ENCODE measurements at regions not wholly inside any gene's neighbourhood (a gene's known extent, or its start where the extent isn't known, plus 50 kb on each side); places are given as distances from the start of the nearest gene placed in this dataset.

DNA sequence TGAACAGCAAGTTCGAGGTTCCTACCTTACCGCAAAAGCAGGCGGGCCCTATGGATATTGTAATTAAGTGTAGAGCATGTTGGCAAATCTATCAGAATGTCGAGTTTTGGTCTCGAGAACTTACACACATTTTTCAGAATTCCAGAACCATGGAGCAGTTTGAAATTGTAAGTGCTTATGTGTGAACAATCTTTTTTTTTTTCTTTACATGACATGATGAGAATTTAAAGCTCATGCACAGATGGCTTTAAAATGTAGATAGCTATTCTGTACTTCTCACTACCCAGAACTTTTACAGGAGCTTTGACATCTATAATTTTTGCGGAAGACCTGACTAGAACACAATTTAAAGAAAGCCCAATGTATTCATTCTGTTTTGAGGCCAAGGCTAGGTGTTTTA lies 117.8 kb upstream of the RSPO3 start:
- DNase-seq, result no peak
- intact Hi-C loops (cut with micrococcal nuclease), result no loop called here
- no peak for ATAC-seq

DNA sequence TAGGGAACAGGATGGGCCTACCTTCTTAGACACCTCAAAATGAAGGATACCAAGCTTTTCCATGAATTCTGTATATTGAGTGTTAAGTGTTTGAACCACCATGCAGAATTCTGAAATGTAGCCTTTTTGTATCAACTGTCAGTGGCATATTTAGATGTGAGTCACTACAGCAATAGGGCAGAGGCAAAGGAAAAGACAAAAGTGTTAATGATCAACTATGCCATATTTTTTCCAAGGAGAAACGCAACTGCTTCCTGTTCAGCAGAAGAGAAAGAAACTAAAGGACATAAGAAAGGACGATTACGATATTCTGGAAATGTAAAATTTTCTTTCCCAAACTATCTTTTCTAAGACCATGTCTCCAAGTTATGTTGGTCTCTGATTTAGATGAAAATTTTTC lies 104.6 kb upstream of the RSPO3 start:
- intact Hi-C loops (cut with micrococcal nuclease), result no loop called here
- no peak for DNase-seq
- no peak for ATAC-seq

DNA sequence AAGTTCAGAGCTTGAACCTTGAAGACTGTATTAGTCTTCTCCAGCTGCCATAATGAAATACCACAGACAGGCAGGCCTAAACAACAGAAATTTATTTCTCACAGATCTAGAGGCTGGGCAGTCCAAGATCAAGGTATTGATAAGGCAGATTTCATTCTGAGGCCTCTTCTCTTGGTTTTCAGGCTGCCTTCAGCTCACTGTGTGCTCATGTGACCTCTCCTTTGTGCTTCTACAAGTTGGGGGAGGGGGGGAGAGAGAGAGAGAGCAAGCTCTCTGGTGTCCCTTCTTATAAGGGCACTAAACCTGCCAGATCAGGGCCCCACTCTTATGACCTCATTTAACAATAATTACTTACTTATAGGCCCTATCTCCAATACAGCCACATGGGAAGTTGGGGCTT lies 102.6 kb upstream of the RSPO3 start:
- intact Hi-C loops (cut with micrococcal nuclease), result no loop called here
- no peak for DNase-seq
- no peak for ATAC-seq

DNA sequence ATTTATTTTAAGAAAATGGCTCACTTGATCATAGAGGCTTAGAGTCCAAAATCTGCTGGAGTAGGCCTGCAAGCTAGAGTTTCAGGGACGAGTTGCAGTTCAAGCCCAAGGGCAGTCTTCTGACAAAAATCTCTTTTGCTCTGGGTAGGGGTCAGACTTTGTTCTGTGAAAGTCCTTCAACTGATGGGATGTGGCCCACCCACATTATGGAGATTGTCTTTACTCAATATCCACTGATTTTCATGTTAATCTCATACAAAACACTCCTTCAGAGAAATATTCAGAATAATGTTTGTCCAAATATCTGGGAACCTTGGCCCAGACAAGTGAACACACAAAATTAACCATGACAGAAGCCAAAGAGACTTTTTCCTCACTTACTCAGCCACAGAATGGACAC lies 98.6 kb upstream of the RSPO3 start:
- no peak for DNase-seq
- intact Hi-C loops (cut with micrococcal nuclease), result no loop called here
- ATAC-seq, result no peak

DNA sequence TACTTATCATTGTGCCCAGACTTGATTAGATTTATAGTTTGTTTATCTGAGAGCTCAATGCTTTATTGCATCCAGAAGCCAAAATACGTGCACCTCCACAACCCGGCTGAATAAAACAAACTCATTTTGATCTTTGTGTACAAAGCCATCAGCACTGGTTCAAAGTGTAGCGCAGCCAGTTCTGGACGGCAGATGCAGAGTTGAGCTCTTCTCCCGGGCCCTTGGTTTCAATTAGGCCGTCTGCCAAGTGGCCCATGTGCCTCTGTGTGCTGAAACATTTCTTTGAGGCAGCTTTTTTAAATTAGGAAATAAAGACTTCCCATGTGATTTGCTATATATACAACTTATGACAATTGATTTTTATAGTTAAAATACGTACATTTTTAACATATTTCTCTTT lies 96.2 kb upstream of the RSPO3 start:
- no peak for ATAC-seq
- DNase-seq, result peak; percentile 27
- intact Hi-C loops (cut with micrococcal nuclease), result no loop called here

DNA sequence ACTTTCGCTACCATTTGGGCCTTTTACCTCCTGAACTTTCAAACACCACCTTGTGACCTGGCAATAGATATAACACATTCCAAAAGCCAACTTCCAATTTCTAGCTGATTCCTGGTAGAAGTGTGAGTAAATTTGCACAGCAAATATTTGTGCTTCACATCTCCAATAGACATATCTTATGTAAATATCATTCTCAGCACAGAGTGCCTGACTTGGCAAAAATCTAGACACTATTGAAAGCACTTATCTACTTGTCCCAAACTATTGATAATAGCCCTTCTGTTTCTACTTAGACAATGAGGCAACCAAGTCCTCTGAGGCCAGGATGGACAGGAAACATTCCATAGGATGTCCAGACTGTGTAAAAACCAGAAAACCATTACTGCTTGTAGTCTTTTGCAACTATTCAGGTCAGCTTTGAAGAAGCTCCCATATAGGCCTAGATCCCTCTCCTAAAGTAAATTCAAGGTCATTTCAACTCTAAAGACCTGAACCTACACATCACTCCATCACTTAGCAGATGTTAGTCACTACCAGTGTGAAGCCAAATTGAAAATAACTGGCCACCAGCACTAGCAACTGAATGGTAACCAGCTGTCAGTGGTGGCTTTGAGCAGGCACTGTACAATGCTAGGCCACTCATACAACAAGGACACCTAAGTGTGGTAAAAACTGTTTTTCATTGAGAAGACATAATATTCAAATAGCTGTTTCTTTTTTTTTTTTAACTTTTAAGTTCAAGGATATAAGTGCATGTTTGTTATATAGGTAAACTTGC lies 95.3 kb upstream of the RSPO3 start:
- ATAC-seq (no peak), DNase-seq (no peak)
- intact Hi-C loops (cut with micrococcal nuclease), result no loop called here

DNA sequence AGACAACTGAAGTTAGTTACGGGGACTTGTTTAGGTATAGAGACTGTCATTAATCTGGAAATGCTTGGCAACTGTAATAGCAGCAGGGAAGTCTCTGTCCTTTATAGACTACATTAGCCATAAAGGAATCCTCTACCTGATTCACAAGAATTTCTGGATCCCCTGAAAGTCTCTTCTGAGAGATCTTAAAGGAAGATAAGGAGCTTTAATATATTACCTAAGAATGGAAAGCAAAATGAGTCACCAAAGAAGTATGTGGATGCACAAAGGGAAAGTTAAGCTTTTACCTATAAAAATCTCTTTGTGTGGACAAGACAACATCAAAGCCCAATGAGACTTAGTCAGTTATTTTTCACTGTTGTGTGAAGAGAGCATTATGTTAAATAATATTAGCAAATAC lies 92.2 kb upstream of the RSPO3 start:
- no peak for DNase-seq
- intact Hi-C loops (cut with micrococcal nuclease), result no loop called here
- no peak for ATAC-seq

DNA sequence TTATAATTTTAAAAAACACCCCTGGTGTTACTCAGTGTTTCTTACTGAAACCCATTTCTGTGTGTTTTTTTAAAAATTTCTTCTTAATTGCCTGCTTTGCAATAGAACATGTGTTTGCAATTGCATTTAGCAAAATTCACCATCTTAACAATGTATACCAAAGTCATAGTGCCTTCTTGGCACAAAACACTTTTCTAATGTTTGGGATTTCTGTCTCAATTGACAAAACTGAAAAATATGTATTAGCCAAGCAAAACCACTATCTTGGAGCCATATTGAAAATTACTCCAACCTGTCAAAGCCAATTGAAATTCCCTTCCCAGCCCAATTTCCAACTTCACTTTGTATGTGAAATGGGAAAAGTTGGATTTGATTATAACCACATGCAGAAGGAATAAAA lies 88.4 kb upstream of the RSPO3 start:
- ATAC-seq (no peak), DNase-seq (no peak)
- intact Hi-C loops (cut with micrococcal nuclease), result no loop called here

- intact Hi-C loops (cut with micrococcal nuclease), result no loop called here
- DNase-seq, result no peak
- no peak for ATAC-seq
These were observed 87.6 kb upstream of the RSPO3 start for GRCh38 chr6:127030836-127031235.

DNA sequence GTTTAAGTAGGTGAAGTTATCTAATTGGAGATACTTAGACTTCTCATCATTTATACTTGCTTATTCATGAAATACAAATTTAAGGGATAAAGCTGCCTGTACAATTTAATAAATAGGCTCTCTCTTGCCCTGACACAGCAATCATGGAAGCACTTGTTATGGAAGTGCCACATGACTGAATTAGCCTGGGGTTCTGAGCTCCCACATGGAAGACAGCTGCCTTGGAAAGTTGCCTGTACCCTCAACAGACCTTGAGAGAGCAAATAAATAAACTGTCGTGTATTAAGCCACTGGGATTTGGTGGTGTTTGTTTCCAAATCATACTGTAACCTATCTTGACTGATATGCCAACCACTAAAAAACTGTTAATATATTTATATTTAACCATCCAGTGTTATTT lies 87.0 kb upstream of the RSPO3 start:
- ATAC-seq, result no peak
- intact Hi-C loops (cut with micrococcal nuclease), result no loop called here

GRCh38 chr6:127032971-127033370 lies 85.5 kb upstream of the RSPO3 start:
- DNase-seq (no peak), ATAC-seq (no peak)
- intact Hi-C loops (cut with micrococcal nuclease), result no loop called here

More for the DNA sequence above, 87.0 kb upstream of the RSPO3 start:
- DNase-seq, result no peak

- intact Hi-C loops (cut with micrococcal nuclease), result no loop called here
- ATAC-seq (no peak), DNase-seq (no peak)
These were observed 66.8 kb upstream of the RSPO3 start for GRCh38 chr6:127051571-127052260.

- intact Hi-C loops (cut with micrococcal nuclease), result no loop called here
- ATAC-seq (no peak), DNase-seq (no peak)
These were observed 65.2 kb upstream of the RSPO3 start for GRCh38 chr6:127053032-127053874.

DNA sequence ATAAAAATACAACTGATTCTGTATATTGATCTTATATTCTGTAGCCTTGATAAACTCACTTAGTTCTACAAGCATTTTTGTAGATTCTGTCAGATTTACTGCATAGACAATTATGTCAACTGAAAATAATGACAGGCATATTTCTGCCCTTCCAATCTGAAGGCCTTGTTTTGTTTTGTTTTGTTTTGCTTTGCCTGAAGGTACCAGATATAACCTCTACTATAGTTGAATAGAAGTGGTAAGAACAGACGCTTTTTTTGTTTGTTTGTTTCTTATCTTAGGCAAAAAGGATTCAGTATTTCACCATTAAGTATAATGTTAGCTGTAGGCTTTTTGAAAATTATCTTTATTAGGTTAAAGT lies 64.6 kb upstream of the RSPO3 start:
- intact Hi-C loops (cut with micrococcal nuclease), result no loop called here

GRCh38 chr6:127058027-127058426 lies 60.4 kb upstream of the RSPO3 start:
- intact Hi-C loops (cut with micrococcal nuclease), result no loop called here
- DNase-seq, result no peak
- ATAC-seq, result no peak

More for the DNA sequence above, 64.6 kb upstream of the RSPO3 start:
- DNase-seq (no peak), ATAC-seq (no peak)

- DNase-seq (no peak), ATAC-seq (no peak)
- intact Hi-C loops (cut with micrococcal nuclease), result no loop called here
These were observed 59.5 kb upstream of the RSPO3 start for GRCh38 chr6:127058936-127059335.
